Breast epithelium (tissue), 4 donors: ENCODE measurements at regions not wholly inside any gene's neighbourhood (a gene's known extent, or its start where the extent isn't known, plus 50 kb on each side); places are given as distances from the start of the nearest gene placed in this dataset.

Experiments
- DNase-seq, 2 donors: peaks; one replicate each; pipeline ENCODE4 v3.0.0-alpha.2; 2019; ENCODE audit warnings: low spot score in 2 of 2
- H3K27ac ChIP-seq, 2 donors: fragments of 200-600 bp; sonication (generic) in 1 of 2; one replicate each; pipeline ENCODE4 v1.5.1; 2016 to 2019; ENCODE audit warnings: mild to moderate bottlenecking in 1 of 2
- H3K27me3 ChIP-seq, 2 donors: fragments of 200-600 bp; sonication (generic) in 1 of 2; one replicate each; pipeline versions ENCODE4 v1.5.1 to v1.6.0; 2017 to 2019; ENCODE audit warnings: control low read depth in 1 of 2, mild to moderate bottlenecking in 1 of 2
- H3K36me3 ChIP-seq: fragments of 200-600 bp; one replicate; pipeline ENCODE4 v1.5.1; 2019
- H3K4me1 ChIP-seq, 2 donors: fragments of 200-600 bp; sonication (generic); one replicate each; pipeline ENCODE4 v1.5.1; 2016 to 2019; ENCODE audit warnings: control low read depth in 1 of 2
- H3K4me3 ChIP-seq, 3 donors: fragments of 200-600 bp; sonication (generic); 1 replicate in 2 of 3; 2 replicates in 1 of 3; pipeline ENCODE4 v1.5.1; 2016 to 2019; ENCODE audit warnings: mild to moderate bottlenecking in 3 of 3, moderate library complexity in 2 of 3
- H3K9me3 ChIP-seq, 2 donors: fragments of 200-600 bp; sonication (generic) in 1 of 2; one replicate each; pipeline ENCODE4 v1.5.1; 2016 to 2019; ENCODE audit warnings: control low read depth in 1 of 2
- CTCF ChIP-seq, 3 donors: fragments of 450-650 bp; IDR thresholded peaks; one replicate each; pipeline ENCODE4 v1.5.1; 2016 to 2017; ENCODE audit warnings: antibody characterized with exemption in 3 of 3, mild to moderate bottlenecking in 3 of 3, moderate library complexity in 3 of 3
- POLR2A ChIP-seq: fragments of 450-650 bp; IDR thresholded peaks from one replicate; pipeline ENCODE4 v1.6.1; 2016; ENCODE audit warnings: antibody characterized with exemption, mild to moderate bottlenecking, moderate library complexity
- POLR2AphosphoS5 ChIP-seq, 3 donors: sonication (generic); formaldehyde crosslinking; IDR thresholded peaks; one replicate each; pipeline ENCODE4 v1.6.1; 2017; ENCODE audit warnings: antibody characterized with exemption in 3 of 3
- intact Hi-C: fragments of 100-400 bp; cut with DNase I; formaldehyde crosslinking; loops from one replicate; pipeline ENCODE4 v1.15.1; 2023; ENCODE audit warnings: low total_unique reads

GRCh38 chr1:112320058-112320457 is 76.0 kb upstream of the CTTNBP2NL start:
- TF ChIP-seq POLR2AphosphoS5 (IDR thresholded peaks at IDR 0.05) = no peak
- TF ChIP-seq CTCF (IDR thresholded peaks at IDR 0.05) = no peak
- TF ChIP-seq POLR2A = no peak
- no peak overlapping the region for H3K4me3 ChIP-seq
- no peaks in the 10 kb centered on the region for H3K9me3 ChIP-seq
- no peak for DNase-seq
- H3K36me3 ChIP-seq = no peaks in the 10 kb centered on the region
- peaks cover 0 to 4% of the 10 kb centered on the region in 2 donors for H3K4me1 ChIP-seq
- H3K27me3 ChIP-seq = no peaks in the 10 kb centered on the region
- no peak overlapping the region for H3K27ac ChIP-seq
- intact Hi-C loops = loop anchor here (5.0 kb wide), 1 partner anchor 783 kb away; no protein-coding TSS in a partner anchor

- H3K9me3 ChIP-seq = no peaks in the 10 kb centered on the region
- peaks cover 0 to 4% of the 10 kb centered on the region in 2 donors for H3K4me1 ChIP-seq
- intact Hi-C loops = loop anchor here (5.0 kb wide), 1 partner anchor 785 kb away; no protein-coding TSS in a partner anchor
- no peaks in the 10 kb centered on the region for H3K27me3 ChIP-seq
- no peaks in the 10 kb centered on the region for H3K36me3 ChIP-seq
- TF ChIP-seq POLR2A (no peak), POLR2AphosphoS5 (IDR thresholded peaks at IDR 0.05) (no peak), CTCF (IDR thresholded peaks at IDR 0.05) (no peak)
- H3K27ac ChIP-seq = no peak overlapping the region
- DNase-seq = no peak
- no peak overlapping the region for H3K4me3 ChIP-seq
Observed at GRCh38 chr1:112322018-112322417, 74.0 kb upstream of the CTTNBP2NL start.

GRCh38 chr1:112322983-112323678 is 72.9 kb upstream of the CTTNBP2NL start:
- no peaks in the 10 kb centered on the region for H3K27me3 ChIP-seq
- H3K36me3 ChIP-seq = no peaks in the 10 kb centered on the region
- TF ChIP-seq CTCF (IDR thresholded peaks at IDR 0.05) = no peak
- TF ChIP-seq POLR2A = no peak
- no peak for TF ChIP-seq POLR2AphosphoS5 (IDR thresholded peaks at IDR 0.05)
- H3K9me3 ChIP-seq = no peaks in the 10 kb centered on the region
- no peaks in the 10 kb centered on the region for H3K4me1 ChIP-seq
- H3K27ac ChIP-seq = no peak overlapping the region
- intact Hi-C loops = loop anchor here (5.0 kb wide), 1 partner anchor 786 kb away; no protein-coding TSS in a partner anchor
- no peak overlapping the region for H3K4me3 ChIP-seq
- DNase-seq = no peak

GRCh38 chr1:112325504-112325903 is 70.5 kb upstream of the CTTNBP2NL start:
- Histone ChIP-seq H3K4me1 (no peaks in the 10 kb centered on the region), H3K27me3 (no peaks in the 10 kb centered on the region), H3K9me3 (no peaks in the 10 kb centered on the region), H3K4me3 (no peak overlapping the region), H3K27ac (no peak overlapping the region), H3K36me3 (no peaks in the 10 kb centered on the region)
- no peak for TF ChIP-seq CTCF (IDR thresholded peaks at IDR 0.05)
- DNase-seq = no peak
- intact Hi-C loops = no loop called here

- Histone ChIP-seq H3K27me3 (peaks cover 0 to 3% of the 10 kb centered on the region in 2 donors), H3K9me3 (no peaks in the 10 kb centered on the region), H3K36me3 (no peaks in the 10 kb centered on the region), H3K27ac (no peak overlapping the region), H3K4me3 (no peak overlapping the region), H3K4me1 (no peaks in the 10 kb centered on the region)
- TF ChIP-seq CTCF (IDR thresholded peaks at IDR 0.05) (no peak), POLR2AphosphoS5 (IDR thresholded peaks at IDR 0.05) (no peak), POLR2A (no peak)
- intact Hi-C loops = no loop called here
- no peak for DNase-seq
Observed at GRCh38 chr1:112328600-112328999, 67.4 kb upstream of the CTTNBP2NL start.
